ENCODE measurements at regions not wholly inside any gene's neighbourhood (a gene's known extent, or its start where the extent isn't known, plus 50 kb on each side); places are given as distances from the start of the nearest gene placed in this dataset.
"Not testable (repeated sequence)": the region's sequence is repeated elsewhere in the genome, so short reads cannot be mapped to it uniquely, and the experiment has no call there.

GRCh38 chr2:64276417-64277095 is 132.3 kb upstream of the PELI1 start:
- in situ Hi-C loops (cut with MboI; ENCODE audit: low sequenced_read_pairs, unreplicated experiment) = no loop called here
- DNase-seq (ENCODE audit: low spot score) = no peak
- TF ChIP-seq CTCF (IDR thresholded peaks at IDR 0.05; ENCODE audit: borderline replicate concordance, control extremely low read depth, extremely low read depth, insufficient read depth, missing control alignments) = no peak

GRCh38 chr2:64277101-64277849 is 133.1 kb upstream of the PELI1 start:
- no peak for DNase-seq (ENCODE audit: low spot score)
- no peak for TF ChIP-seq CTCF (IDR thresholded peaks at IDR 0.05; ENCODE audit: borderline replicate concordance, control extremely low read depth, extremely low read depth, insufficient read depth, missing control alignments)
- in situ Hi-C loops (cut with MboI; ENCODE audit: low sequenced_read_pairs, unreplicated experiment) = no loop called here

- in situ Hi-C loops (cut with MboI; ENCODE audit: low sequenced_read_pairs, unreplicated experiment); DNase-seq (ENCODE audit: low spot score): not testable (repeated sequence)
Observed at GRCh38 chr2:64280812-64281211, 136.6 kb upstream of the PELI1 start.

- TF ChIP-seq CTCF (IDR thresholded peaks at IDR 0.05; ENCODE audit: borderline replicate concordance, control extremely low read depth, extremely low read depth, insufficient read depth, missing control alignments) = no peak
- in situ Hi-C loops (cut with MboI; ENCODE audit: low sequenced_read_pairs, unreplicated experiment) = no loop called here
- DNase-seq (ENCODE audit: low spot score) = no peak
Observed at GRCh38 chr2:64283006-64283570, 138.9 kb upstream of the PELI1 start.

- in situ Hi-C loops (cut with MboI; ENCODE audit: low sequenced_read_pairs, unreplicated experiment) = no loop called here
- no peak for TF ChIP-seq CTCF (IDR thresholded peaks at IDR 0.05; ENCODE audit: borderline replicate concordance, control extremely low read depth, extremely low read depth, insufficient read depth, missing control alignments)
- DNase-seq (ENCODE audit: low spot score) = peak; percentile 73
Observed at GRCh38 chr2:64283641-64284361, 139.6 kb upstream of the PELI1 start.

- in situ Hi-C loops (cut with MboI; ENCODE audit: low sequenced_read_pairs, unreplicated experiment) = no loop called here
- TF ChIP-seq CTCF (IDR thresholded peaks at IDR 0.05; ENCODE audit: borderline replicate concordance, control extremely low read depth, extremely low read depth, insufficient read depth, missing control alignments) = no peak
- no peak for DNase-seq (ENCODE audit: low spot score)
Observed at GRCh38 chr2:64284751-64285150, 140.5 kb upstream of the PELI1 start.

Measured in GM13976 (cell line).